BLaER1 (cell line): ENCODE measurements at regions not wholly inside any gene's neighbourhood (a gene's known extent, or its start where the extent isn't known, plus 50 kb on each side); places are given as distances from the start of the nearest gene placed in this dataset.

Source experiments
- H3K27ac ChIP-seq: shearing (Covaris generic); formaldehyde crosslinking; 2 replicates; pipeline ENCODE4 v1.8.1; 2022
- H3K27me3 ChIP-seq: shearing (Covaris generic); formaldehyde crosslinking; 2 replicates; pipeline ENCODE4 v1.8.1; 2022
- H3K36me3 ChIP-seq: shearing (Covaris generic); formaldehyde crosslinking; 2 replicates; pipeline ENCODE4 v1.8.1; 2022
- H3K4me1 ChIP-seq: shearing (Covaris generic); formaldehyde crosslinking; 2 replicates; pipeline ENCODE4 v1.8.1; 2022
- H3K4me2 ChIP-seq: shearing (Covaris generic); formaldehyde crosslinking; 2 replicates; pipeline ENCODE4 v1.8.1; 2022
- H3K4me3 ChIP-seq: shearing (Covaris generic); formaldehyde crosslinking; 2 replicates; pipeline ENCODE4 v1.8.1; 2022
- H3K9ac ChIP-seq: shearing (Covaris generic); formaldehyde crosslinking; 2 replicates; pipeline ENCODE4 v1.8.1; 2022
- H3K9me3 ChIP-seq: shearing (Covaris generic); formaldehyde crosslinking; 2 replicates; pipeline ENCODE4 v1.8.1; 2022
- H4K20me1 ChIP-seq: shearing (Covaris generic); formaldehyde crosslinking; 2 replicates; pipeline ENCODE4 v1.8.1; 2022
- Cebpa-rat ChIP-seq: shearing (Covaris generic); IDR thresholded peaks from 2 replicates; pipeline ENCODE4 v1.8.1; 2022

GRCh38 chr16:66083171-66083570 lies 283.3 kb upstream of the CDH5 start:
- no peak overlapping the region for H3K27ac ChIP-seq
- no peaks in the 10 kb centered on the region for H3K9me3 ChIP-seq
- no peaks in the 10 kb centered on the region for H3K36me3 ChIP-seq
- no peaks in the 10 kb centered on the region for H4K20me1 ChIP-seq
- H3K4me2 ChIP-seq = peak overlapping the region; percentile 27
- H3K4me1 ChIP-seq = peaks cover 12% of the 10 kb centered on the region
- no peak overlapping the region for H3K9ac ChIP-seq
- no peak overlapping the region for H3K4me3 ChIP-seq
- no peak for TF ChIP-seq Cebpa-rat
- no peaks in the 10 kb centered on the region for H3K27me3 ChIP-seq

GRCh38 chr16:66082424-66082823 lies 284.1 kb upstream of the CDH5 start:
- H3K4me3 ChIP-seq = no peak overlapping the region
- no peak overlapping the region for H3K4me2 ChIP-seq
- H3K27me3 ChIP-seq = no peaks in the 10 kb centered on the region
- no peaks in the 10 kb centered on the region for H3K9me3 ChIP-seq
- no peak overlapping the region for H3K9ac ChIP-seq
- no peaks in the 10 kb centered on the region for H4K20me1 ChIP-seq
- TF ChIP-seq Cebpa-rat = no peak
- peaks cover 12% of the 10 kb centered on the region for H3K4me1 ChIP-seq
- no peaks in the 10 kb centered on the region for H3K36me3 ChIP-seq
- H3K27ac ChIP-seq = no peak overlapping the region

- no peak overlapping the region for H3K9ac ChIP-seq
- H3K27ac ChIP-seq = no peak overlapping the region
- no peak overlapping the region for H3K4me2 ChIP-seq
- H3K4me1 ChIP-seq = peaks cover 12% of the 10 kb centered on the region
- H4K20me1 ChIP-seq = no peaks in the 10 kb centered on the region
- no peaks in the 10 kb centered on the region for H3K9me3 ChIP-seq
- TF ChIP-seq Cebpa-rat = no peak
- H3K27me3 ChIP-seq = no peaks in the 10 kb centered on the region
- no peak overlapping the region for H3K4me3 ChIP-seq
- H3K36me3 ChIP-seq = no peaks in the 10 kb centered on the region
Observed at GRCh38 chr16:66081775-66082366, 284.6 kb upstream of the CDH5 start.

GRCh38 chr16:66079671-66080334 lies 286.7 kb upstream of the CDH5 start:
- TF ChIP-seq Cebpa-rat = no peak
- no peak overlapping the region for H3K9ac ChIP-seq
- no peaks in the 10 kb centered on the region for H4K20me1 ChIP-seq
- peaks cover 12% of the 10 kb centered on the region for H3K4me1 ChIP-seq
- H3K27ac ChIP-seq = no peak overlapping the region
- no peak overlapping the region for H3K4me3 ChIP-seq
- no peaks in the 10 kb centered on the region for H3K36me3 ChIP-seq
- H3K4me2 ChIP-seq = no peak overlapping the region
- no peaks in the 10 kb centered on the region for H3K9me3 ChIP-seq
- no peaks in the 10 kb centered on the region for H3K27me3 ChIP-seq

GRCh38 chr16:66070140-66070917 lies 296.2 kb upstream of the CDH5 start:
- TF ChIP-seq Cebpa-rat = no peak
- Histone ChIP-seq H4K20me1 (no peaks in the 10 kb centered on the region), H3K27me3 (no peaks in the 10 kb centered on the region), H3K4me1 (no peaks in the 10 kb centered on the region), H3K9me3 (no peaks in the 10 kb centered on the region; the same call in 1 of the 2 replicates), H3K36me3 (no peaks in the 10 kb centered on the region), H3K4me3 (no peak overlapping the region), H3K27ac (no peak overlapping the region), H3K4me2 (no peak overlapping the region), H3K9ac (no peak overlapping the region)

- H3K9me3 ChIP-seq = no peaks in the 10 kb centered on the region; the same call in 1 of the 2 replicates
- no peaks in the 10 kb centered on the region for H3K36me3 ChIP-seq
- no peak overlapping the region for H3K27ac ChIP-seq
- H3K27me3 ChIP-seq = no peaks in the 10 kb centered on the region
- H3K4me3 ChIP-seq = no peak overlapping the region
- H3K4me2 ChIP-seq = no peak overlapping the region
- H4K20me1 ChIP-seq = no peaks in the 10 kb centered on the region
- no peak for TF ChIP-seq Cebpa-rat
- no peak overlapping the region for H3K9ac ChIP-seq
- H3K4me1 ChIP-seq = no peaks in the 10 kb centered on the region
Observed at GRCh38 chr16:66069587-66069986, 296.9 kb upstream of the CDH5 start.

GRCh38 chr16:66066404-66066803 lies 300.1 kb upstream of the CDH5 start:
- H3K4me3 ChIP-seq = no peak overlapping the region
- H3K4me2 ChIP-seq = no peak overlapping the region
- H3K27ac ChIP-seq = no peak overlapping the region
- no peaks in the 10 kb centered on the region; the same call in 1 of the 2 replicates for H3K9me3 ChIP-seq
- H3K9ac ChIP-seq = no peak overlapping the region
- H4K20me1 ChIP-seq = no peaks in the 10 kb centered on the region
- no peaks in the 10 kb centered on the region for H3K27me3 ChIP-seq
- no peaks in the 10 kb centered on the region for H3K36me3 ChIP-seq
- no peak for TF ChIP-seq Cebpa-rat
- 0 out of 2 replicates have a peak, but pooled peaks cover 1% of the 10 kb centered on the region for H3K4me1 ChIP-seq

- no peaks in the 10 kb centered on the region for H3K36me3 ChIP-seq
- no peaks in the 10 kb centered on the region for H3K27me3 ChIP-seq
- no peaks in the 10 kb centered on the region for H4K20me1 ChIP-seq
- no peak overlapping the region for H3K4me2 ChIP-seq
- H3K4me3 ChIP-seq = no peak overlapping the region
- H3K4me1 ChIP-seq = 0 out of 2 replicates have a peak, but pooled peaks cover 5% of the 10 kb centered on the region
- no peak overlapping the region for H3K27ac ChIP-seq
- no peaks in the 10 kb centered on the region for H3K9me3 ChIP-seq
- H3K9ac ChIP-seq = no peak overlapping the region
- no peak for TF ChIP-seq Cebpa-rat
Observed at GRCh38 chr16:66065925-66066324, 300.6 kb upstream of the CDH5 start.

- H3K27me3 ChIP-seq = no peaks in the 10 kb centered on the region
- no peak overlapping the region for H3K9ac ChIP-seq
- no peak for TF ChIP-seq Cebpa-rat
- 0 out of 2 replicates have a peak, but pooled peaks cover 5% of the 10 kb centered on the region for H3K4me1 ChIP-seq
- H3K36me3 ChIP-seq = no peaks in the 10 kb centered on the region
- H3K9me3 ChIP-seq = no peaks in the 10 kb centered on the region
- no peak overlapping the region for H3K4me2 ChIP-seq
- no peak overlapping the region for H3K4me3 ChIP-seq
- H3K27ac ChIP-seq = no peak overlapping the region
- no peaks in the 10 kb centered on the region for H4K20me1 ChIP-seq
Observed at GRCh38 chr16:66064801-66065530, 301.5 kb upstream of the CDH5 start.

- Histone ChIP-seq H3K4me1 (peaks cover 18% of the 10 kb centered on the region), H3K27ac (no peak overlapping the region), H3K36me3 (no peaks in the 10 kb centered on the region), H3K4me2 (no peak overlapping the region), H3K9me3 (no peaks in the 10 kb centered on the region), H3K4me3 (no peak overlapping the region), H3K9ac (no peak overlapping the region), H4K20me1 (no peaks in the 10 kb centered on the region), H3K27me3 (no peaks in the 10 kb centered on the region)
- no peak for TF ChIP-seq Cebpa-rat
Observed at GRCh38 chr16:66058832-66059231, 307.7 kb upstream of the CDH5 start.
